ENCODE measurements at regions not wholly inside any gene's neighbourhood (a gene's known extent, or its start where the extent isn't known, plus 50 kb on each side); places are given as distances from the start of the nearest gene placed in this dataset.
"Not testable (repeated sequence)": the region's sequence is repeated elsewhere in the genome, so short reads cannot be mapped to it uniquely, and the experiment has no call there.

DNA sequence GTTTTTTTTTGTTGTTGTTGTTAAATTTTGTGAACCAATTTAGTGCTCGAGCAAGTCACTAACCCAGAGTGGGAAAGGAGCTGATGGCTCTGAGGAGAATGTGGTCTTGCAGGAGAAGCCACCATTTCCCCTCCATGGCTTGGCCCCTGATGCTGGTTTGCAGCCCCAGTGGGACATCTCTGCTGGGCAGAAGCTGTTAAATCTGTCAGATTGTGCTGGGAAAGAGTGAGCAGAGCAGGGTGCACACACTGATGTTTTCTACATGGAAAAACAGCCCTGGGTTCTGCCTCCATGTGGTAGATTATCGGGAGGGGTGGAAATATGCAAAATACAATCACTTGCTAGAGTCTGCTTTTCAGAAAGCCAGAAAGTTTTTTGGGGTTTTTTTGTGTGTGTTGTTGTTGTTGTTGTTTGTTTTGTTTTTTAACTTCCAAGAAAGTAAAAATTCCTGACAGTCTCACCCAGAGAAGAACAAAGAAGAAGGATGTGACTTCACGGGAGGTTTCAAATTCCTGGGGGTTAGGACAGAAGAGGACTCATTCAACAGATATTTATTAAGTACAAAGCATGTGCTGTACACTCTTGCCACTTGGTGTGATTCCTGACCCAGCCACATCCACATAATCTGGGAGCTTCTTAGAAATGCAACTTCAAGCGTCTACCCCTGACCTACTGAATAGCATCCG lies 133.7 kb downstream of the FOXB1 start:
- DNase-seq, result no peak

GRCh38 chr15:60138397-60138968 lies 134.4 kb downstream of the FOXB1 start:
- no peak for DNase-seq

- no peak for DNase-seq
Observed at GRCh38 chr15:60152386-60152785, 148.3 kb downstream of the FOXB1 start.

DNA sequence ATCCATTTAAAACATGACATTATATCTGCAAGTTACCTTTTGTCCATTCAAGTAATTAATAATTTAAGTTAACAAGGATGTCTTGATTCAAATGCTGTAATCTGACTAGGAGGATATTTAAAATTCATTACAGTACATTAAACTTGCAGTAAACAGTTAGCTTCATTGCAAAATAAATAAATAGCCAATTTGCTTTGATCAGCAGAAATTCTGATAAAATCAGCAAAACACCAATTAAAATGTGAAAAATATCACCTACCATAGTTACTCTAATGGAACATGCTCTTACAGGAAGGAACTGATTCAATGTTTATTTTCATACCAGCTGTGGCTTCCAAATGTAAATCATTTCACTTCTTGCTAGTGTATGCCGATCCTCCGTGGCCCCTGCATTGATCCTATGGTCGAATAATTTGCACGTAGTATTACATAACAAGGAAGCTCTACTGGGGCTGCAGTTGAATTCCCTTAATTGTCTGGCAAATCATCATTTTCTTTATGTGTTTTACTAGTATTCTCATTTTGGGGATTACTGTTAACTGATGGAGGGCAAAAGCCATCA lies 150.7 kb downstream of the FOXB1 start:
- DNase-seq, result no peak

- DNase-seq, result no peak
Observed at GRCh38 chr15:60155661-60156060, 151.6 kb downstream of the FOXB1 start.

DNA sequence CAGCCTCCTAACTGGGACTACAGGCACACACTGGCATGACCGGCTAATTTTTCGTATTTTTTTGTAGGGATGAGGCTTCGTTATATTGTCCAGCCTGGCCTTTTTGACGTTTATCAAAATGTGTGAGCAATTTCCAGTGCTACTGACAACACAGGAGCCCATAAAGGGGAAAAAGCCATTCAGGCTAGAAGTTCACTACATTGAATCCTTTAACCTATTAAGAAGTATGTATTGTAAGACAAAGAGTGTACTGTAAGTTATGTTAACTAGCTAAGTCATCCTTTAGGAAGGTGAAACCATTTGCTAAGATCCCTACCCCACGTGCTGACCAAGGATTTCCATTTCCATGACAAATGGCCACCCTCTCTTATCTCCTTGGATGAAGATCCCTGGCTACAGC lies 156.8 kb downstream of the FOXB1 start:
- DNase-seq, result no peak

- DNase-seq, result no peak
Observed at GRCh38 chr15:60161704-60162103, 157.6 kb downstream of the FOXB1 start.

DNA sequence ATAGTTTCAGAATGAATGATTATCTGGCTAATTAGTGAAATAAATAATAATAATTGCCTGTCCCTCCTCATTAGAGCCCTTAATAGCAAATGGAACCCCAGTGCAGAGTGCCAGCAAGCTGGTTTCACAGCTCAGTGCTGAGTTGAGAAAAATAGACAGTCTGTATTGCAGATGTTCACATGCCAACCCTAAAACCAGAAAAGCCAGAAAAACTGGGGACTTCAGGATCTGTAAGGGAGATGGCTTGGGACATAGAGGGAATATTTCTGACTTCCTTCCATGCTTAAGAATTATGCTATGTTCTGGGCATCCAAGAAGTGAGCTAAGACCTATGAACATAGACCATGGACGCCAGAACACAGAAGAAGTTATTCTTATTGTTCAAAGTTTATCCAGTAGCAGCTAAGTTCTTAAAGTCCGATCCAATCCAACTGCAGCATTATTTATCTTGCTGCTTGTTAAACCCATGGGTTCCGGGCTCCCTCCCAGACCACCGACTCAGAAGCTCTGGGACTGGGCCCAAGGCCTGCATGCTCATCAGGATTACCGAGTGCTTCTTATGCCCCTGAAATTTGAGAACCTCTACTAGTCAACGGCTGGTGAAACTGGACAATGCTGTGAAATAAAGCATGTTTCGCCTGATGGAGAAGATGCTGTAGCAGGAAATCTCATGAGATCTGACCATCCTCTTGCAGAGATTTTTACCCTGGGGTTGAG lies 158.3 kb downstream of the FOXB1 start:
- no peak for DNase-seq

- no peak for DNase-seq
Observed at GRCh38 chr15:60162968-60163355, 158.9 kb downstream of the FOXB1 start.

DNA sequence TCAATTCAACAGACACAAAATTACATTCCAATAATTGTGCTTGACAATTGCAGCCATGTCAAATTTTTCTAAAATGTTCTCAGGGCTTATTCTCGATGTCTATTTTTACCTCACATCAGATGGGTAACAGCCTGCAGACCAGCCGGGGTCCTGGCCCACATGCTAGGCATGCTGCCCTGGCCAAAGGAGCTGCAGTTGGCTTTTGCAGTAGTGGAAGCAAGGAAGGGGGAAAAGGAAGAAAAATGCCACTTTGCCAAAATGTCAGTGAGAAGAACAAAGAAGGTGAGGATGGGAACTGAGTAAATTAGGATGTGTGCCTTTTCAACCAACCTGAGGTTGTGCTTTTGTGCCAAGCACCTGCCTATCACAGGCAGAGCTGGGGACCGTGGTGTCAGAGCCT lies 161.0 kb downstream of the FOXB1 start:
- no peak for DNase-seq

DNA sequence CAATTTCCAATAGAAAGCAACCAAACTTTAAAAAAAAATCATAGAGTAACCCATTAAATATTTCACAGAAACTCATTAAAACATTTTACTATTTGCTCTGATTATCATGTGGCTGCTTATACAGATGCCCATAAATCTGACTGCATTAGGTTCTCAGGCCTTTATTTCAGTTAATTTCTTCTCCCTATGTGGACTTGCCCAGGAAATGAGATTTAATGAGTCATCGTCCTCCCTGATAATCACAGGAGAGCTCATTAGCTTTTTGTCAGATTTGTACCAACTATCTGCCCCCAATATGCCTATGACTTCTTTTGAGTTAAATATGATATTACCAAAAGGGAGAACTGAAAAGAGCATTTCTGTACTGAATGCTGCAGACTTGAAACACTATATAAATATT lies 168.0 kb downstream of the FOXB1 start:
- no peak for DNase-seq

DNA sequence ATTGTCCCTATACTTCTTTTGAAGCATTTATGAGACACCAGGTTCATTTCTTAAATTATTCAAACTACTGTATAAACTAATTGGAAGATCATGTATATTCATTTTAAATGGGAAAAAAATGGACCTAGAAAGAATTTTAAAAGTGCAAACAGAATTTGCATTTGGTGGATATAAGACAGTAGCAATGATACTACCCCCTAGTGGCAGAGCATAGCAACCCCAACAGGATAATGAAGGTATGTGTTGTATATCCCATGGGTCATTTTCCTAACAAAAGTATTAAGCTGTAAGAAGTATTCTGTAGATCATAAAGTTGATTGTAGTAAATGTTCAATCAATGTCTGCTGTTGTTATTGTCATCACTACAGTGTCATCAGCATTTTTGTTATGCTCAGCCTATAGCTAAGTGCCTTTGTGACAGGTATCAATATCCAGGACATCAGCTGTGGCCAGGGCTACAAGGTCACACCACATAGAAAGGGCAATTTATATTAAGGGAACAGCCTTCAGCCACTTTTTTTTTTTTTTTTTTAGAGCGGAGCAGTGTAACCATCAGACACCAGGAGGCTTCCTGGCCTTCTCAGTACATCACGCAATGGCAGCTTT lies 175.8 kb downstream of the FOXB1 start:
- no peak for DNase-seq

GRCh38 chr15:60181957-60182356 lies 177.8 kb downstream of the FOXB1 start:
- DNase-seq, result not testable (repeated sequence)

GRCh38 chr15:60183366-60183765 lies 179.3 kb downstream of the FOXB1 start:
- DNase-seq, result no peak

- DNase-seq, result no peak
Observed at GRCh38 chr15:60184579-60184978, 180.5 kb downstream of the FOXB1 start.

- no peak for DNase-seq
Observed at GRCh38 chr15:60191016-60191415, 186.9 kb downstream of the FOXB1 start.

DNA sequence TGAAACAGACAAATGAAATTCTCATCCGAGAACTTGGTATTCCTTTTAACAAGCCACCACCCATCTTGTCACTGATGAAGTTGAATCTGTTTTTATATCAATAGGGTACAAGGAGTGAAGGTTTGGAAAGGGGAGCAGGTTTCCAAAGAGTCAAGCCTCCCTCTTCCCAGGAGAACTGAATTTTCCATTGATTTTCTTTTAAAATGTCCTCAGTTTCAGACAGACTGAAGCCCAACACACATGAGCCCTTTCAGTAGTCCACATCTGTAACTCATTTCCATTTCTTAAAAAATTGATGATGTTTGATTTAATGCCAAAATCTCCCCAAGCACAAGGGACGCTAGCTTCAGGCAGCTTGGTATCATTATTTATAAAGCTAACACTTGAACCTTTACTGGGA lies 187.7 kb downstream of the FOXB1 start:
- DNase-seq, result peak; percentile 38

DNA sequence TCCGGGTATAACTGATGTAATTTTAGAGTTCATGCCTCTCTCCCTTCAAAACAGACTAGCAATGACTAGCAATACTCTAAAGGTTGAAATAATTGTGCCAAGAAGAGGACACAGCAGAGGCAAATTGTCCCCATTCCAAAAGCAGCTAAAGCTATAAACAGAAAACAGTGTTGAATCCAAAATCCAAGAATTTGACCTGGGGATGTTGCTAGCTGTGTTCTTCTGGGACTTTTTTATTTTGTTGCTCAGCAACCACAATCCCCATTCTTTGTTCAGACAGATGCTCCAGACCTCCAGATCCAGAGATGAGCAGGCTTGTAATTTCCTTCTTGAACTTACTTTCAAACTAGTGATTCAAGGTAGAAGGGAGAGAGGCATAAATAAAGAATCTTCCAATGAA lies 191.5 kb downstream of the FOXB1 start:
- DNase-seq, result peak; percentile 77

- no peak for DNase-seq
Observed at GRCh38 chr15:60204131-60204885, 193.5 kb downstream of the ANXA2 start.

GRCh38 chr15:60208709-60209108 lies 189.1 kb downstream of the ANXA2 start:
- no peak for DNase-seq

DNA sequence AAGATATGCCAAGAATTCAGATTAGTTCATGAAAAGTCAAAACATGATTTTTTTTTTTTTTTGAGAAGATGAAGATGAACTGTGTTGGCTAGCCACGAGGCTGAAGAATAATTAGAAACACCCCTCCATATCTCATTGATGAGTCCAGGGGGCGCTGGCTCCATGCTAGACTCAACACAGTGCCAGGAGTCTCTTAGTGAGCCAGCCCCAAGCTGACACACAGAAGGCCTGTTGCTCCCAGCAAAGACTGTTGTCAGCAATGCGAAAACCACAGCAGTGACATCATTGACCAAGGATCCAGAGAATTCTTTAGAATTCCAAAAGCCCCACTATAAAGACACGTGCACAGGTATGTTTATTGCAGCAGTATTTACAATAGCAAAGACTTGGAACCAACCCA lies 185.2 kb downstream of the ANXA2 start:
- no peak for DNase-seq
